ENCODE measurements at regions not wholly inside any gene's neighbourhood (a gene's known extent, or its start where the extent isn't known, plus 50 kb on each side); places are given as distances from the start of the nearest gene placed in this dataset.

- no peak for TF ChIP-seq CTCF (IDR thresholded peaks at IDR 0.05)
- TF ChIP-seq POLR2A (IDR thresholded peaks at IDR 0.05): no peak
These were observed 599.7 kb upstream of the SLITRK1 start for GRCh38 chr13:84481958-84482357.

Measured in stomach (tissue), 4 donors.